ENCODE measurements at regions not wholly inside any gene's neighbourhood (a gene's known extent, or its start where the extent isn't known, plus 50 kb on each side); places are given as distances from the start of the nearest gene placed in this dataset.

DNA sequence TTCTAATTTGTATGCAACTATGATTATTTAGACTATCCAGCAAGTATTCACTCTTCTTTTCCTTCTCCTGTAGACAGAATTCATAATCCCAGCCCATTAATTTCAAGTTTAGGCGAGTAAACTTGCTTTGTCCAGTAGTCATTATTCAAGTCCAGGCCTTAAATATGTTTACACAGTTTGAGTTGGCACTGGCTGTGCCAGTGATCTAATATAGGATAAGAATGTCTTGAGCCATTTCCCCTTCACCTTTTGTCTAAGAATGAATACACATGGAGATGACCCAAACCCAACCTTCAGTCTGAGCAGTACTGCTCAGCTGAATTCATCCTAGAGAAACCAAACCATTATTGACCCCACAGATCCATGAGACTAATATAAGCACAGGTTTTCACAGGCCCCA lies 930.4 kb upstream of the CDH8 start (continued):
- TF ChIP-seq, protein P1, sequence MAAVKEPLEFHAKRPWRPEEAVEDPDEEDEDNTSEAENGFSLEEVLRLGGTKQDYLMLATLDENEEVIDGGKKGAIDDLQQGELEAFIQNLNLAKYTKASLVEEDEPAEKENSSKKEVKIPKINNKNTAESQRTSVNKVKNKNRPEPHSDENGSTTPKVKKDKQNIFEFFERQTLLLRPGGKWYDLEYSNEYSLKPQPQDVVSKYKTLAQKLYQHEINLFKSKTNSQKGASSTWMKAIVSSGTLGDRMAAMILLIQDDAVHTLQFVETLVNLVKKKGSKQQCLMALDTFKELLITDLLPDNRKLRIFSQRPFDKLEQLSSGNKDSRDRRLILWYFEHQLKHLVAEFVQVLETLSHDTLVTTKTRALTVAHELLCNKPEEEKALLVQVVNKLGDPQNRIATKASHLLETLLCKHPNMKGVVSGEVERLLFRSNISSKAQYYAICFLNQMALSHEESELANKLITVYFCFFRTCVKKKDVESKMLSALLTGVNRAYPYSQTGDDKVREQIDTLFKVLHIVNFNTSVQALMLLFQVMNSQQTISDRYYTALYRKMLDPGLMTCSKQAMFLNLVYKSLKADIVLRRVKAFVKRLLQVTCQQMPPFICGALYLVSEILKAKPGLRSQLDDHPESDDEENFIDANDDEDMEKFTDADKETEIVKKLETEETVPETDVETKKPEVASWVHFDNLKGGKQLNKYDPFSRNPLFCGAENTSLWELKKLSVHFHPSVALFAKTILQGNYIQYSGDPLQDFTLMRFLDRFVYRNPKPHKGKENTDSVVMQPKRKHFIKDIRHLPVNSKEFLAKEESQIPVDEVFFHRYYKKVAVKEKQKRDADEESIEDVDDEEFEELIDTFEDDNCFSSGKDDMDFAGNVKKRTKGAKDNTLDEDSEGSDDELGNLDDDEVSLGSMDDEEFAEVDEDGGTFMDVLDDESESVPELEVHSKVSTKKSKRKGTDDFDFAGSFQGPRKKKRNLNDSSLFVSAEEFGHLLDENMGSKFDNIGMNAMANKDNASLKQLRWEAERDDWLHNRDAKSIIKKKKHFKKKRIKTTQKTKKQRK (IDR thresholded peaks at IDR 0.05; ENCODE audit: low read depth, low read length), result no peak

- Histone ChIP-seq H3K36me3 (ENCODE audit: control insufficient read depth in 2 of 2, insufficient read depth in 2 of 2, low read length in 1 of 2) (no peaks in the 10 kb centered on the region), H3K9ac (ENCODE audit: control insufficient read depth, insufficient read depth, low read length) (no peak overlapping the region), H3K4me1 (ENCODE audit: control insufficient read depth, insufficient read depth, low read length) (no peaks in the 10 kb centered on the region), H2AFZ (ENCODE audit: control insufficient read depth, low read depth, low read length) (no peak overlapping the region), H3K79me2 (ENCODE audit: control insufficient read depth, insufficient read depth, low read length) (no peaks in the 10 kb centered on the region), H3K4me2 (ENCODE audit: control insufficient read depth, insufficient read depth) (no peak overlapping the region), H3K27me3 (replicated peaks in 1 of 2; ENCODE audit: control insufficient read depth in 2 of 2, insufficient read depth in 2 of 2, low read length in 1 of 2) (no peaks in the 10 kb centered on the region), H4K20me1 (ENCODE audit: control insufficient read depth, insufficient read depth) (no peaks in the 10 kb centered on the region), H3K4me3 (no peak overlapping the region), H3K9me3 (replicated peaks; ENCODE audit: control insufficient read depth, insufficient read depth, low read length) (no peaks in the 10 kb centered on the region), H3K27ac (ENCODE audit: control insufficient read depth, insufficient read depth) (no peak overlapping the region)
- POLR2A ChIA-PET, result no interaction called here
- intact Hi-C loops (cut with micrococcal nuclease; ENCODE audit: unreplicated experiment) (no loop called here), in situ Hi-C loops (cut with MboI) (no loop called here)
- ATAC-seq (no peak), FAIRE-seq (no peak), DNase-seq (ENCODE audit: low read depth, low spot score) (no peak)
- 40% methylated on average over 3 of the region's 3 CpGs for WGBS (ENCODE audit: insufficient coverage, insufficient replicate concordance, low lambda C conversion rate, missing lambda C conversion rate)
- SMC1A ChIA-PET (ENCODE audit: uncharacterized antibody, unreplicated experiment), result no interaction called here
- RAD21 ChIA-PET (ENCODE audit: unreplicated experiment), result no interaction called here
- BruUV-seq (replicated peaks), result no TSS peak
- TF ChIP-seq MYC (IDR thresholded peaks at IDR 0.05; ENCODE audit: insufficient read depth, insufficient read length, insufficient replicate concordance, low read length, severe bottlenecking) (no peak), TAF1 (IDR thresholded peaks at IDR 0.05; ENCODE audit: borderline replicate concordance, low read depth, low read length) (no peak), SMC3 (IDR thresholded peaks at IDR 0.05; ENCODE audit: borderline replicate concordance, low read length) (no peak), GATAD2B (conservative IDR thresholded peaks at IDR 0.05; ENCODE audit: low read depth) (no peak)
- CTCF ChIA-PET, result no interaction called here
Measured at GRCh38 chr16:62965831-62966230, 929.6 kb upstream of the CDH8 start.
